Urinary bladder (tissue), 3 donors: ENCODE measurements at regions not wholly inside any gene's neighbourhood (a gene's known extent, or its start where the extent isn't known, plus 50 kb on each side); places are given as distances from the start of the nearest gene placed in this dataset.

Experiments used
- DNase-seq: peaks from one replicate; pipeline ENCODE4 v3.0.0-alpha.2; 2015; ENCODE audit errors: extremely low spot score
- H3K27ac ChIP-seq: one replicate; pipeline ENCODE4 v1.5.1; 2013; ENCODE audit warnings: low read depth, mild to moderate bottlenecking, moderate library complexity
- H3K36me3 ChIP-seq: one replicate; pipeline ENCODE4 v1.6.1; 2013; ENCODE audit warnings: mild to moderate bottlenecking, moderate library complexity; ENCODE audit not compliant: insufficient read depth
- H3K4me1 ChIP-seq: one replicate; pipeline ENCODE4 v1.6.1; 2013; ENCODE audit warnings: mild to moderate bottlenecking, moderate library complexity; ENCODE audit not compliant: insufficient read depth
- H3K4me3 ChIP-seq: one replicate; pipeline ENCODE4 v1.5.1; 2013; ENCODE audit warnings: low read depth, low read length
- WGBS: extraction: QIAGEN DNeasy Blood & Tissue Kit; methylation state at CpG from one replicate; pipeline ENCODE4 v1.1.7; 2013; 5-methylcytosine and 5-hydroxymethylcytosine counted together
- donor health status: healthy with polysubstance abuse.
- donor health status: healthy.

GRCh38 chr18:43888598-43888997, 611.3 kb upstream of the SYT4 start:
- Histone ChIP-seq H3K4me3 (no peak overlapping the region), H3K4me1 (no peaks in the 10 kb centered on the region), H3K27ac (no peak overlapping the region), H3K36me3 (no peaks in the 10 kb centered on the region)
- DNase-seq = no peak
- WGBS = 56% methylated on average over 3 of the region's 3 CpGs

- Histone ChIP-seq H3K36me3 (no peaks in the 10 kb centered on the region), H3K4me1 (no peaks in the 10 kb centered on the region), H3K4me3 (no peak overlapping the region), H3K27ac (no peak overlapping the region)
- no peak for DNase-seq
- WGBS = 44% methylated on average over 5 of the region's 5 CpGs
These were observed 615.8 kb upstream of the SYT4 start for GRCh38 chr18:43893001-43893637.

- H3K27ac ChIP-seq = no peak overlapping the region
- H3K36me3 ChIP-seq = no peaks in the 10 kb centered on the region
- no peak overlapping the region for H3K4me3 ChIP-seq
- DNase-seq = no peak
- H3K4me1 ChIP-seq = no peaks in the 10 kb centered on the region
- WGBS = 67% methylated on average over 1 of the region's 1 CpG
These were observed 627.0 kb upstream of the SYT4 start for GRCh38 chr18:43904209-43904837.

GRCh38 chr18:43914018-43914417, 636.7 kb upstream of the SYT4 start:
- 63% methylated on average over 2 of the region's 2 CpGs for WGBS
- Histone ChIP-seq H3K4me3 (no peak overlapping the region), H3K4me1 (no peaks in the 10 kb centered on the region), H3K27ac (no peak overlapping the region), H3K36me3 (no peaks in the 10 kb centered on the region)
- DNase-seq = no peak

- DNase-seq = no peak
- WGBS = 82% methylated on average over 3 of the region's 3 CpGs
- no peak overlapping the region for H3K4me3 ChIP-seq
- H3K36me3 ChIP-seq = no peaks in the 10 kb centered on the region
- H3K4me1 ChIP-seq = no peaks in the 10 kb centered on the region
- H3K27ac ChIP-seq = no peak overlapping the region
These were observed 639.7 kb upstream of the SYT4 start for GRCh38 chr18:43916984-43917383.

GRCh38 chr18:43917520-43917919, 640.2 kb upstream of the SYT4 start:
- no peak overlapping the region for H3K4me3 ChIP-seq
- H3K27ac ChIP-seq = no peak overlapping the region
- H3K36me3 ChIP-seq = no peaks in the 10 kb centered on the region
- WGBS = 84% methylated on average over 5 of the region's 5 CpGs
- no peaks in the 10 kb centered on the region for H3K4me1 ChIP-seq
- no peak for DNase-seq

GRCh38 chr18:43919551-43919950, 642.3 kb upstream of the SYT4 start:
- DNase-seq = no peak
- no peak overlapping the region for H3K27ac ChIP-seq
- H3K36me3 ChIP-seq = no peaks in the 10 kb centered on the region
- no peak overlapping the region for H3K4me3 ChIP-seq
- H3K4me1 ChIP-seq = no peaks in the 10 kb centered on the region

GRCh38 chr18:43931439-43931838, 654.1 kb upstream of the SYT4 start:
- Histone ChIP-seq H3K4me3 (no peak overlapping the region), H3K4me1 (no peaks in the 10 kb centered on the region), H3K27ac (no peak overlapping the region), H3K36me3 (peaks cover 2% of the 10 kb centered on the region)
- 62% methylated on average over 3 of the region's 3 CpGs for WGBS
- no peak for DNase-seq

GRCh38 chr18:43932140-43932539, 654.9 kb upstream of the SYT4 start:
- Histone ChIP-seq H3K27ac (no peak overlapping the region), H3K4me3 (no peak overlapping the region), H3K36me3 (peaks cover 2% of the 10 kb centered on the region), H3K4me1 (no peaks in the 10 kb centered on the region)
- no peak for DNase-seq

GRCh38 chr18:43933177-43933576, 655.9 kb upstream of the SYT4 start:
- no peaks in the 10 kb centered on the region for H3K4me1 ChIP-seq
- DNase-seq = no peak
- H3K4me3 ChIP-seq = no peak overlapping the region
- H3K27ac ChIP-seq = no peak overlapping the region
- peaks cover 2% of the 10 kb centered on the region for H3K36me3 ChIP-seq
- 82% methylated on average over 5 of the region's 5 CpGs for WGBS

- WGBS = 36% methylated on average over 1 of the region's 1 CpG
- Histone ChIP-seq H3K4me1 (no peaks in the 10 kb centered on the region), H3K4me3 (no peak overlapping the region), H3K36me3 (peaks cover under 1% of the 10 kb centered on the region), H3K27ac (no peak overlapping the region)
- no peak for DNase-seq
These were observed 657.0 kb upstream of the SYT4 start for GRCh38 chr18:43934322-43934721.

GRCh38 chr18:43934781-43935471, 657.6 kb upstream of the SYT4 start:
- peak; percentile 58 for DNase-seq
- H3K27ac ChIP-seq = no peak overlapping the region
- H3K4me1 ChIP-seq = no peaks in the 10 kb centered on the region
- H3K4me3 ChIP-seq = no peak overlapping the region
- 21% methylated on average over 4 of the region's 4 CpGs for WGBS
- H3K36me3 ChIP-seq = no peaks in the 10 kb centered on the region

- H3K27ac ChIP-seq = no peak overlapping the region
- WGBS = 74% methylated on average over 4 of the region's 4 CpGs
- H3K4me3 ChIP-seq = no peak overlapping the region
- no peak for DNase-seq
- no peaks in the 10 kb centered on the region for H3K4me1 ChIP-seq
- H3K36me3 ChIP-seq = no peaks in the 10 kb centered on the region
These were observed 658.9 kb upstream of the SYT4 start for GRCh38 chr18:43936176-43936575.

GRCh38 chr18:43949291-43949690, 672.0 kb upstream of the SYT4 start:
- no peak overlapping the region for H3K27ac ChIP-seq
- 69% methylated on average over 2 of the region's 2 CpGs for WGBS
- H3K36me3 ChIP-seq = no peaks in the 10 kb centered on the region
- no peak overlapping the region for H3K4me3 ChIP-seq
- H3K4me1 ChIP-seq = no peaks in the 10 kb centered on the region
- DNase-seq = no peak
